HEK293T (cell line): ENCODE measurements at regions not wholly inside any gene's neighbourhood (a gene's known extent, or its start where the extent isn't known, plus 50 kb on each side); places are given as distances from the start of the nearest gene placed in this dataset.

Experiments
- CTCF ChIA-PET: fragments of 350-600 bp; formaldehyde crosslinking; extraction: SDS; loops from one replicate; lab custom pipeline; 2021; ENCODE audit warnings: antibody characterized with exemption, inconsistent platforms; lab: Yijun Ruan, JAX
- POLR2A ChIA-PET: fragments of 350-600 bp; formaldehyde crosslinking; extraction: SDS; loops from one replicate; lab custom pipeline; 2020; ENCODE audit warnings: antibody characterized with exemption, inconsistent platforms; lab: Yijun Ruan, JAX
- DNase-seq: peaks from one replicate; pipeline ENCODE4 v3.0.0; 2012; ENCODE audit warnings: mixed read lengths; ENCODE audit errors: extremely low spot score
- ARNT ChIP-seq: fragments of 450-650 bp; IDR thresholded peaks from 2 replicates; pipeline ENCODE4 v1.6.1; 2017; ENCODE audit warnings: mild to moderate bottlenecking
- BHLHE40 ChIP-seq: fragments of 450-650 bp; IDR thresholded peaks from 2 replicates; pipeline ENCODE4 v1.6.1; 2016; ENCODE audit warnings: mild to moderate bottlenecking, moderate library complexity, borderline replicate concordance
- CTBP1 ChIP-seq: fragments of 450-650 bp; IDR thresholded peaks from 2 replicates; pipeline ENCODE4 v1.6.1; 2016; ENCODE audit warnings: borderline replicate concordance
- ELF4 ChIP-seq: fragments of 450-650 bp; IDR thresholded peaks from 2 replicates; pipeline ENCODE4 v1.6.1; 2017; ENCODE audit warnings: antibody characterized with exemption
- FOXA1 ChIP-seq: fragments of 450-650 bp; IDR thresholded peaks from 2 replicates; pipeline ENCODE4 v1.6.1; 2016; ENCODE audit warnings: mild to moderate bottlenecking
- FOXK2 ChIP-seq: fragments of 450-650 bp; IDR thresholded peaks from 2 replicates; pipeline ENCODE4 v1.6.1; 2016; ENCODE audit warnings: mild to moderate bottlenecking
- FOXM1 ChIP-seq: fragments of 450-650 bp; IDR thresholded peaks from 2 replicates; pipeline ENCODE4 v1.6.1; 2017; ENCODE audit warnings: mild to moderate bottlenecking, borderline replicate concordance
- HDGF ChIP-seq: fragments of 450-650 bp; IDR thresholded peaks from 2 replicates; pipeline ENCODE4 v1.6.1; 2017; ENCODE audit warnings: antibody characterized with exemption, borderline replicate concordance
- L3MBTL2 ChIP-seq: fragments of 450-650 bp; conservative IDR thresholded peaks from 2 replicates; pipeline ENCODE4 v1.6.1; 2016; ENCODE audit warnings: mild to moderate bottlenecking
- LEF1 ChIP-seq: fragments of 450-650 bp; IDR thresholded peaks from 2 replicates; pipeline ENCODE4 v1.6.1; 2017; ENCODE audit warnings: mild to moderate bottlenecking, borderline replicate concordance
- NFRKB ChIP-seq: fragments of 450-650 bp; IDR thresholded peaks from 2 replicates; pipeline ENCODE4 v1.6.1; 2016; ENCODE audit warnings: mild to moderate bottlenecking, moderate library complexity
- PKNOX1 ChIP-seq: fragments of 450-650 bp; IDR thresholded peaks from 2 replicates; pipeline ENCODE4 v1.6.1; 2016
- SP1 ChIP-seq: fragments of 450-650 bp; IDR thresholded peaks from 2 replicates; pipeline ENCODE4 v1.6.1; 2017
- SUZ12 ChIP-seq: fragments of 450-650 bp; IDR thresholded peaks from 2 replicates; pipeline ENCODE4 v1.6.1; 2016; ENCODE audit warnings: mild to moderate bottlenecking
- TARDBP ChIP-seq: fragments of 450-650 bp; IDR thresholded peaks from 2 replicates; pipeline ENCODE4 v1.6.1; 2016
- ZNF384 ChIP-seq: fragments of 450-650 bp; IDR thresholded peaks from 2 replicates; pipeline ENCODE4 v1.6.1; 2016

- POLR2A ChIA-PET = no interaction called here
- no peak for TF ChIP-seq SUZ12
- TF ChIP-seq FOXA1 = no peak
- no peak for TF ChIP-seq TARDBP
- TF ChIP-seq NFRKB = no peak
- no peak for TF ChIP-seq HDGF
- TF ChIP-seq CTBP1 = no peak
- no peak for TF ChIP-seq PKNOX1
- no peak for TF ChIP-seq FOXK2
- no peak for TF ChIP-seq SP1
- CTCF ChIA-PET = interaction anchor here (0.6 to 1.3 kb wide), 3 partner anchors 18 to 401 kb away, joined by 3 to 9 read pairs (median 3); no protein-coding TSS in a partner anchor
- DNase-seq = no peak
Observed at GRCh38 chr11:123286255-123286654, 91.2 kb upstream of the CLMP start.

- ChIA-PET CTCF (interaction anchor here (0.8 kb wide), 1 partner anchor 23 kb away, joined by 4 read pairs; no protein-coding TSS in a partner anchor), POLR2A (no interaction called here)
- DNase-seq = no peak
- TF ChIP-seq PKNOX1 (no peak), FOXM1 (no peak), BHLHE40 (no peak), FOXK2 (no peak), FOXA1 (no peak), ARNT (no peak)
Observed at GRCh38 chr11:123284454-123284853, 89.4 kb upstream of the CLMP start.

DNA sequence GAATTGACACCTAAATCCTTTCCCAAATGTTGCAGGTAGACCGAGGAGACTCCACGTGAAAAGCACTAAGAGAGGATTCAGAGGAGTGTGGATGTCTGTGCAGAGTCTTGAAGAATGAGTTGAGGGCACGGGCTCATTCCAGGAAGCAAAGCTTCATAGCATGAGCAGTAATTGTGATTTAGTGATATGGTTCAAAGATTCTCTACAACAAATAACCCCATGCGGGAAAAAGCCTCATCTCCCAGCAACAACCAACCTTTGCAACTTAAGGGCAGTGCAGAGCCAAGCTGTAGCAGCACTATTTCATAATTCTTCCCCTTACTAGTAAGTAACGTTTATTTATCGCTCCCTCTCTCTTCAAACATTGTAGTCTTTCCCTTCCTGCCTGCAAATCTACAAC, 87.5 kb upstream of the CLMP start:
- no peak for DNase-seq
- TF ChIP-seq ZNF384 (no peak), SP1 (no peak), NFRKB (no peak), HDGF (no peak)
- CTCF ChIA-PET = no interaction called here
- POLR2A ChIA-PET = no interaction called here

- DNase-seq = no peak
- ChIA-PET CTCF (interaction anchor here (2.9 kb wide), 1 partner anchor 13 kb away, joined by 18 read pairs; no protein-coding TSS in a partner anchor), POLR2A (no interaction called here)
- TF ChIP-seq PKNOX1 (no peak), L3MBTL2 (no peak), ELF4 (no peak)
Observed at GRCh38 chr11:123273616-123274015, 78.6 kb upstream of the CLMP start.

- ChIA-PET CTCF (interaction anchor here (0.6 to 2.9 kb wide), 2 partner anchors 11 to 163 kb away, joined by 3 to 18 read pairs; no protein-coding TSS in a partner anchor), POLR2A (no interaction called here)
- no peak for TF ChIP-seq ELF4
- no peak for TF ChIP-seq HDGF
- no peak for TF ChIP-seq FOXM1
- no peak for TF ChIP-seq SP1
- no peak for TF ChIP-seq FOXK2
- no peak for TF ChIP-seq L3MBTL2
- no peak for TF ChIP-seq FOXA1
- no peak for TF ChIP-seq TARDBP
- no peak for TF ChIP-seq NFRKB
- no peak for TF ChIP-seq PKNOX1
- no peak for TF ChIP-seq BHLHE40
- no peak for TF ChIP-seq CTBP1
- TF ChIP-seq SUZ12 = no peak
- TF ChIP-seq LEF1 = no peak
- TF ChIP-seq ZNF384 = no peak
- no peak for TF ChIP-seq ARNT
- DNase-seq = no peak
Observed at GRCh38 chr11:123272565-123272964, 77.5 kb upstream of the CLMP start.

DNA sequence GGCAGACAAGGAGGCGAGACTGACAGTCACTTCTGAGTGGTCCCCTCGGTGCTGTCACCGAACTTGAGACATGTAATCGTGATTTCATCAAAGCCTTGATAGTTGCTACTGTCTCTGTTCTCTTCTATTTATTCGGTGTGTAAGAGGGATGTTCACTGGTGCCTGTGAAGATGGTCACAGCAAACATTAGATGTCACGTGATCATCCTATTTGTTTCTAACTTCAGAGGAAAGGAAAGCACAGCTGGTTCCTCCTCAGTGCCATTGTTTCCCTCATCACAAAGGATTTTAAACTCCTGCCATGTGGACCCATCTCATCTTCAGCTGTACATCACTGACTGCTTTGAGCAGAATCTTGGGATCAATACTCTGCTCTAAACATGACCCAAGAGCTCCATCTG, 73.1 kb upstream of the CLMP start:
- DNase-seq = no peak
- ChIA-PET CTCF (no interaction called here), POLR2A (no interaction called here)
- TF ChIP-seq CTBP1 = no peak
- TF ChIP-seq TARDBP = no peak
- TF ChIP-seq BHLHE40 = no peak
- no peak for TF ChIP-seq FOXA1
- no peak for TF ChIP-seq LEF1

- DNase-seq = no peak
- CTCF ChIA-PET = no interaction called here
- TF ChIP-seq BHLHE40 (no peak), TARDBP (no peak), FOXA1 (no peak), SUZ12 (no peak), ARNT (no peak), FOXK2 (no peak), FOXM1 (no peak), CTBP1 (no peak), ZNF384 (no peak), LEF1 (no peak), PKNOX1 (no peak), SP1 (no peak), HDGF (no peak), ELF4 (no peak), NFRKB (no peak), L3MBTL2 (no peak)
- POLR2A ChIA-PET = no interaction called here
Observed at GRCh38 chr11:123265951-123266350, 70.9 kb upstream of the CLMP start.
